ENCODE measurements at regions not wholly inside any gene's neighbourhood (a gene's known extent, or its start where the extent isn't known, plus 50 kb on each side); places are given as distances from the start of the nearest gene placed in this dataset.

DNA sequence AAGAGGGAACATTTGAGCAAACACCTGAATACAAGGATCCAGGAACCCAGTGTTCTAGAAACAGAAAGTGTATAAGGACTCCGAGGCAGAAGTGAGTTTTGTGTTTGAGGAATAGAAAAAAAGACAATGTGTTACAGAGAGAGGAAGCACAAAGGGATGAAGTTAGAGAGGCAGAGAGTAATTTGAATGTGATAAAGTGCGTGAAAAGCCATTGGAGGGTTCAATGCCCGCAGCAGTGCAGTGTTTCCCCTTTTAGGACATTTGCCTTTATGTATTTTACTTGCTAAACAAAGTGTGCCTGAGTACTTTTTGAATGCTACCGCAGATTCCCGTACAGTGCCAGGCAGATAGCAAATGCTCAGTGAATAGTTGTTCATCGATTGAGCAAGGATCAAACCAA is 508.5 kb downstream of the RAB38 start:
- WGBS, 2 experiments (ENCODE audit: extremely low coverage in 1 of 2, insufficient coverage in 1 of 2, insufficient read length in 1 of 2, insufficient replicate concordance in 2 of 2, low coverage in 1 of 2, low lambda C conversion rate in 2 of 2, missing lambda C conversion rate in 1 of 2) = 91% methylated on average over 6 of the region's 6 CpGs; no CpG with 5 or more reads in 1 of the 2 experiments
- Histone ChIP-seq H3K4ac (replicated peaks; ENCODE audit: insufficient read length, low read depth, low read length) (no peak overlapping the region), H2BK20ac (ENCODE audit: low read length) (no peak overlapping the region), H2BK12ac (ENCODE audit: low read depth, low read length) (no peak overlapping the region), H3K9ac (replicated peaks in 1 of 4; ENCODE audit: extremely low read depth in 1 of 4, low read depth in 3 of 4, low read length in 3 of 4) (no peak overlapping the region), H4K20me1 (replicated peaks in 1 of 2; ENCODE audit: control insufficient read depth in 1 of 2, insufficient read depth in 2 of 2, low read length in 2 of 2) (no peaks in the 10 kb centered on the region), H3K9me3 (ENCODE audit: insufficient read depth in 2 of 2, low read depth in 1 of 2, low read length in 1 of 2) (no peaks in the 10 kb centered on the region), H3K27me3 (replicated peaks in 1 of 4; ENCODE audit: control insufficient read depth in 3 of 4, extremely low read depth in 1 of 4, insufficient read depth in 3 of 4, low read length in 3 of 4) (no peaks in the 10 kb centered on the region), H2AK5ac (ENCODE audit: low read depth, low read length) (no peak overlapping the region), H4K91ac (replicated peaks; ENCODE audit: insufficient read length, low read length) (no peak overlapping the region), H3K18ac (ENCODE audit: extremely low read depth, low read length) (no peak overlapping the region), H4K5ac (ENCODE audit: insufficient read length, low read depth, low read length) (no peak overlapping the region), H3K4me1 (replicated peaks in 1 of 4; ENCODE audit: control insufficient read depth in 3 of 4, insufficient read depth in 4 of 4, low read length in 3 of 4) (no peaks in the 10 kb centered on the region), H2BK120ac (replicated peaks; ENCODE audit: low read depth, low read length) (no peak overlapping the region), H3K27ac (ENCODE audit: low read depth, low read length) (no peak overlapping the region), H2BK5ac (ENCODE audit: low read depth, low read length) (no peak overlapping the region), H2BK15ac (ENCODE audit: low read length) (no peak overlapping the region), H3K14ac (ENCODE audit: insufficient read length) (no peak overlapping the region), H3K79me1 (ENCODE audit: low read depth, low read length) (no peaks in the 10 kb centered on the region), H3K23ac (ENCODE audit: insufficient read length) (no peak overlapping the region), H3K79me2 (ENCODE audit: control insufficient read depth in 1 of 2, insufficient read depth in 2 of 2, low read length in 2 of 2) (no peaks in the 10 kb centered on the region), H3K36me3 (ENCODE audit: control insufficient read depth in 2 of 4, insufficient read depth in 4 of 4, low read length in 3 of 4) (no peaks in the 10 kb centered on the region), H3K4me3 (ENCODE audit: extremely low read depth in 1 of 4, insufficient read depth in 2 of 4, low read depth in 3 of 4, low read length in 4 of 4) (no peak overlapping the region), H3K4me2 (ENCODE audit: insufficient read depth in 1 of 2, low read depth in 2 of 2, low read length in 2 of 2) (no peak overlapping the region), H3K56ac (replicated peaks; ENCODE audit: insufficient read length, low read depth, low read length) (no peak overlapping the region), H4K8ac (ENCODE audit: extremely low read depth, insufficient read depth, low read length) (no peak overlapping the region), H3K23me2 (ENCODE audit: low read depth, low read length) (no peaks in the 10 kb centered on the region), H2AFZ (ENCODE audit: low read length) (peak overlapping the region; percentile 27; the same call in 1 of the 2 replicates)
- POLR2A ChIA-PET (ENCODE audit: partially characterized antibody) = no interaction called here
- CTCF ChIA-PET (ENCODE audit: partially characterized antibody) = no interaction called here
- DNase-seq (ENCODE audit: low read depth in 1 of 2, low spot score in 2 of 2) (no peak), FAIRE-seq (no peak)
- no peak for TF ChIP-seq RFX5 (IDR thresholded peaks at IDR 0.05; ENCODE audit: borderline replicate concordance, low read depth, low read length)
- no peak for TF ChIP-seq SUZ12 (IDR thresholded peaks at IDR 0.05; ENCODE audit: low read length)
- TF ChIP-seq POLR2A (IDR thresholded peaks at IDR 0.05; ENCODE audit: control extremely low read depth in 1 of 2, low read depth in 2 of 2, low read length in 2 of 2) = no peak
- no peak for TF ChIP-seq MAFK (IDR thresholded peaks at IDR 0.05; ENCODE audit: low read depth, low read length)
- no peak for TF ChIP-seq ASH2L (IDR thresholded peaks at IDR 0.05; ENCODE audit: low read length)
- no peak for TF ChIP-seq GTF2F1 (IDR thresholded peaks at IDR 0.05; ENCODE audit: borderline replicate concordance, low read depth, low read length)
- TF ChIP-seq SAP30 (IDR thresholded peaks at IDR 0.05; ENCODE audit: insufficient read depth, insufficient replicate concordance, low read length) = no peak
